H1 (cell line): ENCODE measurements at regions not wholly inside any gene's neighbourhood (a gene's known extent, or its start where the extent isn't known, plus 50 kb on each side); places are given as distances from the start of the nearest gene placed in this dataset.

Experiments used
- CTCF ChIA-PET: fragments of 300-600 bp; sonication (Branson Sonifier 250); formaldehyde crosslinking; loops from one replicate; lab custom pipeline; 2021; ENCODE audit not compliant: partially characterized antibody; lab: Charles Lee
- POLR2A ChIA-PET: fragments of 300-600 bp; sonication (Branson Sonifier 250); formaldehyde crosslinking; loops from one replicate; lab custom pipeline; 2021; ENCODE audit warnings: inconsistent platforms; ENCODE audit not compliant: partially characterized antibody; lab: Charles Lee
- DNase-seq, 2 experiments: peaks; one replicate each; pipeline versions ENCODE4 v3.0.0 to v3.0.0-alpha.2; 2010 to 2022; ENCODE audit warnings: low spot score in 2 of 2, low read depth in 1 of 2, mixed read lengths in 1 of 2
- FAIRE-seq: peaks from 2 replicates; lab custom pipeline; 2011; peaks lifted over from hg19 to GRCh38; lab: Jason Lieb, UNC
- H2AFZ ChIP-seq: 2 replicates; pipeline ENCODE4 v1.8.1; 2012; ENCODE audit warnings: low read length, inconsistent platforms
- H2AK5ac ChIP-seq: 2 replicates; pipeline ENCODE4 v1.6.1; 2013; ENCODE audit warnings: low read depth, low read length
- H2BK120ac ChIP-seq: replicated peaks from 2 replicates; pipeline ENCODE3; 2013; ENCODE audit warnings: low read depth, low read length, inconsistent platforms
- H2BK12ac ChIP-seq: 2 replicates; pipeline ENCODE4 v1.6.1; 2013; ENCODE audit warnings: low read depth, low read length
- H2BK15ac ChIP-seq: 2 replicates; pipeline ENCODE4 v1.6.1; 2013; ENCODE audit warnings: low read length
- H2BK20ac ChIP-seq: 2 replicates; pipeline ENCODE4 v1.6.1; 2013; ENCODE audit warnings: low read length
- H2BK5ac ChIP-seq: 2 replicates; pipeline ENCODE4 v1.6.1; 2013; ENCODE audit warnings: low read depth, low read length
- H3K14ac ChIP-seq: 2 replicates; pipeline ENCODE4 v1.6.1; 2013; ENCODE audit warnings: inconsistent platforms; ENCODE audit not compliant: insufficient read length
- H3K18ac ChIP-seq: 2 replicates; pipeline ENCODE4 v1.6.1; 2013; ENCODE audit warnings: low read length; ENCODE audit errors: extremely low read depth
- H3K23ac ChIP-seq: 2 replicates; pipeline ENCODE4 v1.6.1; 2013; ENCODE audit warnings: inconsistent platforms; ENCODE audit not compliant: insufficient read length
- H3K23me2 ChIP-seq: 2 replicates; pipeline ENCODE4 v1.6.1; 2013; ENCODE audit warnings: low read depth, low read length
- H3K27ac ChIP-seq: 2 replicates; pipeline ENCODE4 v1.6.1; 2011; ENCODE audit warnings: low read depth, low read length, inconsistent platforms
- H3K27me3 ChIP-seq, 4 experiments: replicated peaks in 1 of 4; 1 replicate in 1 of 4; 2 replicates in 3 of 4; pipeline versions ENCODE4 v1.6.1 to v1.8.1; 2011 to 2013; ENCODE audit warnings: low read length in 3 of 4, mild to moderate bottlenecking in 3 of 4, inconsistent platforms in 2 of 4, mixed read lengths in 2 of 4, moderate library complexity in 1 of 4; ENCODE audit not compliant: control insufficient read depth in 3 of 4, insufficient read depth in 3 of 4; ENCODE audit errors: extremely low read depth in 1 of 4
- H3K36me3 ChIP-seq, 4 experiments: 2 replicates each; pipeline versions ENCODE4 v1.6.1 to v1.8.1; 2011 to 2013; ENCODE audit warnings: mild to moderate bottlenecking in 4 of 4, low read length in 3 of 4, moderate library complexity in 2 of 4, control low read depth in 1 of 4, inconsistent platforms in 1 of 4; ENCODE audit not compliant: insufficient read depth in 4 of 4, control insufficient read depth in 2 of 4
- H3K4ac ChIP-seq: replicated peaks from 2 replicates; pipeline ENCODE3; 2013; ENCODE audit warnings: low read length, low read depth, mixed read lengths, inconsistent platforms; ENCODE audit not compliant: insufficient read length
- H3K4me1 ChIP-seq, 4 experiments: replicated peaks in 1 of 4; 1 replicate in 1 of 4; 2 replicates in 3 of 4; pipeline versions ENCODE4 v1.6.1 to v1.8.1; 2011 to 2013; ENCODE audit warnings: low read length in 3 of 4, inconsistent platforms in 2 of 4, mixed read lengths in 1 of 4; ENCODE audit not compliant: insufficient read depth in 4 of 4, control insufficient read depth in 3 of 4
- H3K4me2 ChIP-seq, 2 experiments: 2 replicates each; pipeline versions ENCODE4 v1.6.1 to v1.8.1; 2011 to 2013; ENCODE audit warnings: low read depth in 2 of 2, low read length in 2 of 2, control low read depth in 1 of 2, inconsistent platforms in 1 of 2, mild to moderate bottlenecking in 1 of 2; ENCODE audit not compliant: insufficient read depth in 1 of 2
- H3K4me3 ChIP-seq, 4 experiments: fragments of 200-600, 300-600 bp in 1 of 4; sonication (generic), shearing (Covaris generic), sonication (Bioruptor Twin) in 1 of 4; 2 replicates each; pipeline versions ENCODE4 v1.5.1 to v1.8.1; 2011 to 2016; ENCODE audit warnings: low read length in 4 of 4, low read depth in 3 of 4, control low read depth in 2 of 4, inconsistent platforms in 2 of 4, mild to moderate bottlenecking in 2 of 4, mixed read lengths in 1 of 4, moderate library complexity in 1 of 4; ENCODE audit not compliant: insufficient read depth in 2 of 4; ENCODE audit errors: extremely low read depth in 1 of 4
- H3K56ac ChIP-seq: replicated peaks from 2 replicates; pipeline ENCODE3; 2013; ENCODE audit warnings: low read depth, mild to moderate bottlenecking, mixed read lengths, low read length, inconsistent platforms; ENCODE audit not compliant: insufficient read length
- H3K79me1 ChIP-seq: 2 replicates; pipeline ENCODE4 v1.6.1; 2013; ENCODE audit warnings: low read depth, low read length, control low read depth
- H3K79me2 ChIP-seq, 2 experiments: 2 replicates each; pipeline versions ENCODE4 v1.6.1 to v1.8.1; 2012 to 2013; ENCODE audit warnings: low read length in 2 of 2, mild to moderate bottlenecking in 2 of 2, inconsistent platforms in 1 of 2; ENCODE audit not compliant: insufficient read depth in 2 of 2, control insufficient read depth in 1 of 2
- H3K9ac ChIP-seq, 4 experiments: replicated peaks in 1 of 4; 1 replicate in 1 of 4; 2 replicates in 3 of 4; pipeline versions ENCODE4 v1.6.1 to v1.8.1; 2011 to 2013; ENCODE audit warnings: low read depth in 3 of 4, low read length in 3 of 4, control low read depth in 2 of 4, mild to moderate bottlenecking in 2 of 4, moderate library complexity in 2 of 4, inconsistent platforms in 1 of 4; ENCODE audit errors: extremely low read depth in 1 of 4
- H3K9me3 ChIP-seq, 2 experiments: 2 replicates each; pipeline versions ENCODE4 v1.6.1 to v1.8.1; 2012 to 2013; ENCODE audit warnings: mild to moderate bottlenecking in 2 of 2, moderate library complexity in 2 of 2, control low read depth in 1 of 2, inconsistent platforms in 1 of 2, low read depth in 1 of 2, low read length in 1 of 2, mixed read lengths in 1 of 2; ENCODE audit not compliant: insufficient read depth in 2 of 2
- H4K20me1 ChIP-seq, 2 experiments: replicated peaks in 1 of 2; 2 replicates each; pipeline versions ENCODE3 to v1.8.1; 2011 to 2013; ENCODE audit warnings: inconsistent platforms in 2 of 2, low read length in 2 of 2, mild to moderate bottlenecking in 1 of 2; ENCODE audit not compliant: insufficient read depth in 2 of 2, control insufficient read depth in 1 of 2
- H4K5ac ChIP-seq: 2 replicates; pipeline ENCODE4 v1.6.1; 2013; ENCODE audit warnings: low read length, low read depth, mixed read lengths, inconsistent platforms; ENCODE audit not compliant: insufficient read length
- H4K8ac ChIP-seq: 2 replicates; pipeline ENCODE4 v1.8.0; 2013; ENCODE audit warnings: mild to moderate bottlenecking, moderate library complexity, low read length, inconsistent platforms; ENCODE audit not compliant: insufficient read depth; ENCODE audit errors: extremely low read depth
- H4K91ac ChIP-seq: replicated peaks from 2 replicates; pipeline ENCODE3; 2013; ENCODE audit warnings: low read length, mixed read lengths, inconsistent platforms; ENCODE audit not compliant: insufficient read length
- KDM1A ChIP-seq: fragments of 200-600, 300-600 bp; sonication (generic); IDR thresholded peaks from 2 replicates; pipeline ENCODE4 v1.7.1; 2016; ENCODE audit warnings: mild to moderate bottlenecking, low read length, borderline replicate concordance
- KDM4A ChIP-seq: IDR thresholded peaks from one replicate; pipeline ENCODE4 v1.7.1; 2012; ENCODE audit warnings: low read depth, mild to moderate bottlenecking, moderate library complexity, low read length, inconsistent platforms; ENCODE audit not compliant: severe bottlenecking
- YY1 ChIP-seq: IDR thresholded peaks from 2 replicates; pipeline ENCODE4 v1.6.1; 2011; ENCODE audit warnings: low read depth, mild to moderate bottlenecking, low read length
- WGBS, 2 experiments: shearing (Covaris generic) in 1 of 2; methylation state at CpG; one replicate each; pipeline versions ENCODE4 v1.1.6 to v1.1.7; 2013 to 2015; ENCODE audit warnings: low lambda C conversion rate in 2 of 2, mixed read lengths in 2 of 2, inconsistent platforms in 1 of 2, low coverage in 1 of 2, missing lambda C conversion rate in 1 of 2; ENCODE audit not compliant: insufficient replicate concordance in 2 of 2, insufficient coverage in 1 of 2, insufficient read length in 1 of 2; ENCODE audit errors: extremely low coverage in 1 of 2, missing lambda C conversion rate in 1 of 2; 5-methylcytosine and 5-hydroxymethylcytosine counted together
- TF ChIP-seq, protein P1 (sequence below): IDR thresholded peaks from 2 replicates; pipeline ENCODE4 v1.6.1; 2011; ENCODE audit warnings: low read length, improper control_type of control experiment

- Histone ChIP-seq H2BK15ac (no peak overlapping the region), H3K27me3 (no peaks in the 10 kb centered on the region), H3K9ac (no peak overlapping the region), H4K8ac (no peak overlapping the region), H3K23me2 (no peaks in the 10 kb centered on the region), H2BK20ac (no peak overlapping the region), H3K79me1 (no peaks in the 10 kb centered on the region), H3K27ac (no peak overlapping the region), H3K4me1 (peaks cover 0 to 3% (median 0%) of the 10 kb centered on the region in 4 experiments; a peak in 1 of 7 replicates), H3K23ac (no peak overlapping the region), H2BK5ac (no peak overlapping the region), H4K91ac (no peak overlapping the region), H3K4me3 (no peak overlapping the region), H2BK12ac (no peak overlapping the region), H2BK120ac (no peak overlapping the region), H3K18ac (no peak overlapping the region), H2AK5ac (no peak overlapping the region), H3K56ac (no peak overlapping the region), H3K4ac (no peak overlapping the region), H3K79me2 (no peaks in the 10 kb centered on the region), H4K5ac (no peak overlapping the region), H3K9me3 (no peaks in the 10 kb centered on the region), H3K14ac (no peak overlapping the region), H3K36me3 (no peaks in the 10 kb centered on the region), H2AFZ (no peak overlapping the region), H4K20me1 (no peaks in the 10 kb centered on the region), H3K4me2 (no peak overlapping the region)
- POLR2A ChIA-PET: no interaction called here
- FAIRE-seq: no peak
- TF ChIP-seq KDM1A (no peak), KDM4A (no peak), YY1 (no peak)
- TF ChIP-seq, protein P1, sequence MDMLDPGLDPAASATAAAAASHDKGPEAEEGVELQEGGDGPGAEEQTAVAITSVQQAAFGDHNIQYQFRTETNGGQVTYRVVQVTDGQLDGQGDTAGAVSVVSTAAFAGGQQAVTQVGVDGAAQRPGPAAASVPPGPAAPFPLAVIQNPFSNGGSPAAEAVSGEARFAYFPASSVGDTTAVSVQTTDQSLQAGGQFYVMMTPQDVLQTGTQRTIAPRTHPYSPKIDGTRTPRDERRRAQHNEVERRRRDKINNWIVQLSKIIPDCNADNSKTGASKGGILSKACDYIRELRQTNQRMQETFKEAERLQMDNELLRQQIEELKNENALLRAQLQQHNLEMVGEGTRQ: no peak
- DNase-seq: no peak
- whole genome bisulfite sequencing, 2 experiments: 93% methylated on average over 6 of the region's 6 CpGs; no CpG with 5 or more reads in 1 of the 2 experiments
- CTCF ChIA-PET: interaction anchor here (0.9 kb wide), 1 partner anchor 10 kb away, joined by 3 read pairs; no protein-coding TSS in a partner anchor
Observed at GRCh38 chr7:16211402-16211925, 209.9 kb downstream of the CRPPA start.
